ENCODE measurements at regions not wholly inside any gene's neighbourhood (a gene's known extent, or its start where the extent isn't known, plus 50 kb on each side); places are given as distances from the start of the nearest gene placed in this dataset.

DNA sequence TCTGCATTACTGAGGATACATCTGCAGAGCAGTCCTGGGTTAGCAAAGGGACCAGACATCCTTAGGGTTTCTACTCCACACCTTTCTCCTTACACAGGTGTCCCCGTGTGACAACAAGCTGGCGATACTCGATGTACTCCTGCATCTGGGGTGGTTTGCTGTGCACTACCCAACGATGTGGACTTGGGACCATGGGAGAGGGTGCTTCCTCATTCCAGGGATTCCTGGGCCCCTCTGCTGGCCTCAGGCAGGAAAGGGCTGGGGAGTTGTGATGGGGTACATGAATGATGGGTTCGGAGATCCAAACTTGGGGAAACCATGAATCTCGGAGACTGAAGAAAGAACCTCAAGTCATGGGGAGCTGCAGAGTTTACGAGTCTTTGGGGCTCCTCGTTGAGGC lies 179.6 kb upstream of the GALNT17 start:
- TF ChIP-seq CTCF (IDR thresholded peaks at IDR 0.05), result no peak
- no peak for TF ChIP-seq POLR2A (IDR thresholded peaks at IDR 0.05)
- no peak for TF ChIP-seq POLR2AphosphoS5 (IDR thresholded peaks at IDR 0.05)

Measured in gastroesophageal sphincter (tissue), 3 donors.